RWPE1 (cell line): ENCODE measurements at regions not wholly inside any gene's neighbourhood (a gene's known extent, or its start where the extent isn't known, plus 50 kb on each side); places are given as distances from the start of the nearest gene placed in this dataset.

Experiments used
- CTCF ChIA-PET: fragments of 350-600 bp; sonication (Branson Sonifier 250); formaldehyde crosslinking; extraction: SDS; loops from one replicate; lab custom pipeline; 2021; lab: Yijun Ruan, JAX
- POLR2A ChIA-PET: fragments of 400-600 bp; formaldehyde crosslinking; extraction: SDS; loops from one replicate; lab custom pipeline; 2020; ENCODE audit warnings: antibody characterized with exemption; ENCODE audit not compliant: low non-redundant PET; lab: Yijun Ruan, JAX
- DNase-seq: peaks from one replicate; pipeline ENCODE4 v3.0.0; 2012; ENCODE audit warnings: low spot score
- H3K27ac ChIP-seq: fragments of 450-650 bp; 2 replicates; pipeline ENCODE4 v1.5.1; 2017
- TF ChIP-seq, protein P1 (sequence below): fragments of 450-650 bp; conservative IDR thresholded peaks from 2 replicates; pipeline ENCODE4 v1.5.1; 2017; ENCODE audit warnings: low read depth, mild to moderate bottlenecking

DNA sequence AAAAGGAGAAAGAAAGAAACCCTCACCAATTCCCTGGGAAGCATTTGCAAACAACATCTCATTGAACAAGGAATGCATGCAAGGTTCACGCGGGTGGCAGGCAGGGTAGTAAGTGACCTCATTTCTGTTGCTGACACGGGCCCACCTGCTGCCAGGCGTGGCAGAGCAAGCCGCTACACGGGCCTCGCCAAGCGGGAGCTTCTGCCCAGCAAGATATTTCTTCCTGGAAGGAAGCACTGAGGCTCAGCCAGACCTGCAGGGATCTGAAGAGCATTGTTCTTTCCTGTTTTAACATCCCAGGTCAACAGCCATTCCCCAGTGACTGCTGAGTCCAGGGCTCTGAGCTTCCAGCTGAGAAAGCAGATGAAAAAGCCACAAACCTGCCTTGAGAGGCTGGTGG lies 91.9 kb upstream of the IGSF21 start:
- H3K27ac ChIP-seq: no peak overlapping the region
- CTCF ChIA-PET: no interaction called here
- DNase-seq: no peak
- POLR2A ChIA-PET: no interaction called here
- TF ChIP-seq, protein P1, sequence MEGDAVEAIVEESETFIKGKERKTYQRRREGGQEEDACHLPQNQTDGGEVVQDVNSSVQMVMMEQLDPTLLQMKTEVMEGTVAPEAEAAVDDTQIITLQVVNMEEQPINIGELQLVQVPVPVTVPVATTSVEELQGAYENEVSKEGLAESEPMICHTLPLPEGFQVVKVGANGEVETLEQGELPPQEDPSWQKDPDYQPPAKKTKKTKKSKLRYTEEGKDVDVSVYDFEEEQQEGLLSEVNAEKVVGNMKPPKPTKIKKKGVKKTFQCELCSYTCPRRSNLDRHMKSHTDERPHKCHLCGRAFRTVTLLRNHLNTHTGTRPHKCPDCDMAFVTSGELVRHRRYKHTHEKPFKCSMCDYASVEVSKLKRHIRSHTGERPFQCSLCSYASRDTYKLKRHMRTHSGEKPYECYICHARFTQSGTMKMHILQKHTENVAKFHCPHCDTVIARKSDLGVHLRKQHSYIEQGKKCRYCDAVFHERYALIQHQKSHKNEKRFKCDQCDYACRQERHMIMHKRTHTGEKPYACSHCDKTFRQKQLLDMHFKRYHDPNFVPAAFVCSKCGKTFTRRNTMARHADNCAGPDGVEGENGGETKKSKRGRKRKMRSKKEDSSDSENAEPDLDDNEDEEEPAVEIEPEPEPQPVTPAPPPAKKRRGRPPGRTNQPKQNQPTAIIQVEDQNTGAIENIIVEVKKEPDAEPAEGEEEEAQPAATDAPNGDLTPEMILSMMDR: no peak

- H3K27ac ChIP-seq: no peak overlapping the region
- POLR2A ChIA-PET: no interaction called here
- no peak for DNase-seq
- CTCF ChIA-PET: no interaction called here
- TF ChIP-seq, protein P1: no peak
These were observed 89.2 kb upstream of the IGSF21 start for GRCh38 chr1:18018366-18018765.

DNA sequence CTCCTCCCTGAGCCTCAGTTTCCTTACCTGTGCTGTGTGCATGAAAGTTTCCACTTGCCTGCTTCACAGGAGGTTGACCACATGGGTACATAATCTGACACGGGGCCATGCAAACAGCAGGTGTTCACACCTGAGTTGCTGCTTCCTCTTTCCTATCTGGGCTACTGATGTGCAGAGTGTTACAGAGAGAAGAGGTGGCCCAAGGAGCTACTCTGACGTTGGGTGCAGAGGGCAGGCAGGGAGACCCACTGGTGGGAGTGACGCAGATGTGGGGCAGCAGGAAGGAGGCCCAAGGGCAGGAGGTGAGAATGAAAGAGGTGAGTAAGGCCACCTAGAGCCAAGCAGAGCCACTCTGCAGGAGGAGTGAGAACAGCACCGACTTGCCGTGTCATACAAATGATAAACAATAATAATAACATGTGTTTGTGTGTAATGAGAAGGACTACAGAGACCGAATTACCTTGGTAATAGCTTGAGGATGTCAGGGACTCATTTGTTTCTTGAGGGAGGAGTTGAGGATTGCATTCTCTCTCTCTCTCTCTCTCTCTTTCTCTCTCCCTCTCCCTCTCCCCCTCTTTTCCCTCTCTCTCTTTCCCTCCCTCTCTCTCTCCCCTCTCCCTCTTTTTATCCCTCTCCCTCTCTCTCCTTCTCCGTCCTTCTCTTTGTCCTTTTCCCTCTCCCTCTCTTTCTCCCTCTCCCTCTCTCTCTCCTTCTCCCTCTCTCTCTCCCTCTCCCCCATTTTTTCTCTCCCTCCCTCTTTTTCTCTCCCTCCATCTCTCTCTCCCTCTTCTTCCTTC lies 87.4 kb upstream of the IGSF21 start:
- POLR2A ChIA-PET: no interaction called here
- CTCF ChIA-PET: no interaction called here
- TF ChIP-seq, protein P1: no peak

GRCh38 chr1:18021242-18021641 lies 86.4 kb upstream of the IGSF21 start:
- DNase-seq: no peak
- ChIA-PET CTCF (no interaction called here), POLR2A (no interaction called here)
- TF ChIP-seq, protein P1: no peak
- H3K27ac ChIP-seq: no peak overlapping the region

More for the DNA sequence above, 87.4 kb upstream of the IGSF21 start:
- DNase-seq: no peak
- no peak overlapping the region for H3K27ac ChIP-seq

DNA sequence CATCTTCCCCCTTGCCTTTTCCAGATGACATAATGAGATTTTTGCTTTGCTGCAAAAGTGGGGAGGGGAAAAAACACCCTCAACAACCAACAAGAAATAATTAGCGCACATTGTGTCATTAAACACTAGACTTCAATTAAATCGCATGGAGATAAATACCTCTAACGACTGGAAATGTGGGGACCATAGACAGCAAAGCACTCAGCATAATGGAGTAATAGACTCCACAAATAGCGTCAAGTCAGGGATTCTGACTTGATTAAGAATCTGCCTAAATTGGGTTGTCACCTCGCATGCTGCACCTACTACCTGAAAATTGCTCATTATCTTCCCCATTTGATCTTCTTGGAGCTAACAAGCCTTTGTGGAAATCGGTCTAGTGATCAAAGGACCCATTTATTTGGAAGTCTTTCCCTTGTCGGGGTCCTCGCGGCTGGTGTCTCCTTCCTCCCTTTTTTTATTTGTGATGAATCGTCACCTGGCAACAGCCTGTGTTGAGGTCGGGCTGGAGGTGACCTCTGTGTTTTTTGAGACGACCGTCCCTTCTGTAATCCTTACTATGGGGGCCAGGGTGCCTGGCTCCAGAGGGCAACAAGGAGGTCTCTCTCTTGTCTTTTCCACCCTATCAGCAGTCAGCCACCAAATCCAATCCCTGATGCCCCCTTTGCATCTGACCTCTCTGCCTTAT lies 75.3 kb upstream of the IGSF21 start:
- no peak overlapping the region for H3K27ac ChIP-seq
- no peak for DNase-seq
- TF ChIP-seq, protein P1: no peak
- CTCF ChIA-PET: no interaction called here
- POLR2A ChIA-PET: no interaction called here

DNA sequence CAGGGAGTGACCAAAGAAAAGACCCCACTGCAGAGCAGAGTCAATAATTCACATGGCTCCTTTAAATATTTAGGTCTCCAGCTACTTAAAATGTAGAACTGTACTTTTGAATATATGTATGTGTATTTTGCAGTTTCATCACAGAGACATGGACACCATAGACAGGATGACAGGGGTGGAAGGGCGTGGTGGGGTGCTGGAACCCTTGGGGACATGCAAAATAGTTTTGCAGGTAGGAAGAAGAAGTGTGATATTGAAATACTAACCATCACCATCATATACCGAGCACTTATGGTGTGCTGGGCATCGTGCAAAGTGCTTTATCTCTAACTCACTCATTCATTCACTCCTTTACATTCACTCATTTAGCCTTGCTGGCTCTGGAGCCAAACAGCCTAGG lies 72.5 kb upstream of the IGSF21 start:
- TF ChIP-seq, protein P1: no peak
- CTCF ChIA-PET: no interaction called here
- no peak overlapping the region for H3K27ac ChIP-seq
- DNase-seq: no peak
- POLR2A ChIA-PET: no interaction called here
